ENCODE measurements at regions not wholly inside any gene's neighbourhood (a gene's known extent, or its start where the extent isn't known, plus 50 kb on each side); places are given as distances from the start of the nearest gene placed in this dataset.
"Not testable (repeated sequence)": the region's sequence is repeated elsewhere in the genome, so short reads cannot be mapped to it uniquely, and the experiment has no call there.

DNA sequence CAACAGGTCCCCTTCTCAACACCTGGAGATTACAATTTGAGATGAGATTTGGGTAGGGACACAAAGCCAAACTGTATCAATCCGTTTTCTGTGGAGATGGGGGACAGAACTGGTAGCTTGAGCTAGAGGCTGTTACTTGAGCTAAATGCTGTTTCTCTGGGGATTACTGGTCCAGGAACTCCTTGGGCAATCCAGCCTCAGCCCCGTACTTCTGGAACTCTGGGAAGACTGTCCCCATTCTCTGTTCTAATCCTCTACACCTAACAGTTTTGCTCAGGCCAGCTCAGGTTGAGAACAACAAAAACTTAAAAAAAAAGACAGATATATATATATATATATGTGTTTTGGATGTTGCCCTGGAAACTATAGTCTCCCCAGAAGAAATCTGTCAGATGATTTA is 255.0 kb downstream of the GOLGA6L6 start:
- not testable (repeated sequence) for DNase-seq; H3K36me3 ChIP-seq (ENCODE audit: control insufficient read depth, insufficient read depth, low read length); H3K27me3 ChIP-seq (ENCODE audit: control insufficient read depth, insufficient read depth, low read length); H3K27ac ChIP-seq (ENCODE audit: low read length); H3K4me1 ChIP-seq (ENCODE audit: control insufficient read depth, insufficient read depth, low read length); H3K4me3 ChIP-seq (ENCODE audit: low read length)
- WGBS (ENCODE audit: insufficient coverage, low lambda C conversion rate), result no CpG with 5 or more reads among the region's 2 CpGs
- H3K9me3 ChIP-seq (ENCODE audit: control insufficient read depth, low read depth, low read length), result peaks cover 13% of the 10 kb centered on the region

DNA sequence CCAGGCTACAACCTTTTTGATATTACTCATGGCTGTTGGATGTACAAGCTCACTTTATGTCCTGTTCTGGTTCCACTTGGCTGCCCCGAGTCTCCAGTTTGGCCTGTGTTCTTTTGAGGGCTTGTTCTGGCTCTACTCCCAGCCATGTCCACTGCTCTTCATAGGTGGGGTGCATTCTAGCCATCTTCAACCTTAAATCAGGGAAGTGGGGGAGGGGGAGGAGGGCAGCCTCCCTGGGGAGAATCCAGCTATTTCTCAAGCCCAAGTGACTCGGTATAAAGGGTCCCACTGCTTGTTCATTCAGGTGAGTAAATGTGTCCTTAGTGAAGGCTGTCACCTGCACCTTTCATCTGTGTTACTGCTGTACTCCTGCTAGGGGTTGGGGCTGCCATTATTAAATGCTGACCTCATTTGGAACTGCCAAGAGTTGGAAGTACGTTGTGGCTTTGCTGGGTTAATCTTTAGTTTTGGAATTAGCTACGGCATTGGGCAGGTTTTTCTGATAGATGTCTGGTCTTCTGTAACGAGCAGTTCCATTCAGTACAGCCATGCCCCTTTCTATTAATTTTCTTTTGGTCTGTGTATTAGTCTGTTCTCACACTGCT is 255.8 kb downstream of the GOLGA6L6 start:
- not testable (repeated sequence) for H3K36me3 ChIP-seq (ENCODE audit: control insufficient read depth, insufficient read depth, low read length); H3K4me3 ChIP-seq (ENCODE audit: low read length); DNase-seq; H3K4me1 ChIP-seq (ENCODE audit: control insufficient read depth, insufficient read depth, low read length); H3K27ac ChIP-seq (ENCODE audit: low read length); H3K27me3 ChIP-seq (ENCODE audit: control insufficient read depth, insufficient read depth, low read length)
- peaks cover 17% of the 10 kb centered on the region for H3K9me3 ChIP-seq (ENCODE audit: control insufficient read depth, low read depth, low read length)
- WGBS (ENCODE audit: insufficient coverage, low lambda C conversion rate), result no CpG with 5 or more reads among the region's 5 CpGs

- WGBS (ENCODE audit: insufficient coverage, low lambda C conversion rate), result no CpG with 5 or more reads among the region's 3 CpGs
- not testable (repeated sequence) for H3K4me1 ChIP-seq (ENCODE audit: control insufficient read depth, insufficient read depth, low read length); H3K4me3 ChIP-seq (ENCODE audit: low read length); H3K27ac ChIP-seq (ENCODE audit: low read length); DNase-seq; H3K36me3 ChIP-seq (ENCODE audit: control insufficient read depth, insufficient read depth, low read length); H3K27me3 ChIP-seq (ENCODE audit: control insufficient read depth, insufficient read depth, low read length)
- H3K9me3 ChIP-seq (ENCODE audit: control insufficient read depth, low read depth, low read length), result peaks cover 21% of the 10 kb centered on the region
Observed at GRCh38 chr15:20284891-20285535, 256.6 kb downstream of the GOLGA6L6 start.

- H3K27me3 ChIP-seq (ENCODE audit: control insufficient read depth, insufficient read depth, low read length); H3K4me1 ChIP-seq (ENCODE audit: control insufficient read depth, insufficient read depth, low read length); H3K36me3 ChIP-seq (ENCODE audit: control insufficient read depth, insufficient read depth, low read length); DNase-seq; H3K27ac ChIP-seq (ENCODE audit: low read length); H3K4me3 ChIP-seq (ENCODE audit: low read length): not testable (repeated sequence)
- WGBS (ENCODE audit: insufficient coverage, low lambda C conversion rate), result no CpG with 5 or more reads among the region's 3 CpGs
- H3K9me3 ChIP-seq (ENCODE audit: control insufficient read depth, low read depth, low read length), result peaks cover 21% of the 10 kb centered on the region
Observed at GRCh38 chr15:20283651-20284050, 257.9 kb downstream of the GOLGA6L6 start.

GRCh38 chr15:20282491-20282943 is 259.1 kb downstream of the GOLGA6L6 start:
- not testable (repeated sequence) for H3K27me3 ChIP-seq (ENCODE audit: control insufficient read depth, insufficient read depth, low read length); H3K36me3 ChIP-seq (ENCODE audit: control insufficient read depth, insufficient read depth, low read length); H3K4me1 ChIP-seq (ENCODE audit: control insufficient read depth, insufficient read depth, low read length); H3K27ac ChIP-seq (ENCODE audit: low read length); DNase-seq; H3K4me3 ChIP-seq (ENCODE audit: low read length)
- WGBS (ENCODE audit: insufficient coverage, low lambda C conversion rate), result no CpG with 5 or more reads among the region's 29 CpGs
- H3K9me3 ChIP-seq (ENCODE audit: control insufficient read depth, low read depth, low read length), result peaks cover 19% of the 10 kb centered on the region

- H3K4me3 ChIP-seq (ENCODE audit: low read length); H3K27ac ChIP-seq (ENCODE audit: low read length); DNase-seq; H3K4me1 ChIP-seq (ENCODE audit: control insufficient read depth, insufficient read depth, low read length); H3K36me3 ChIP-seq (ENCODE audit: control insufficient read depth, insufficient read depth, low read length); H3K27me3 ChIP-seq (ENCODE audit: control insufficient read depth, insufficient read depth, low read length): not testable (repeated sequence)
- WGBS (ENCODE audit: insufficient coverage, low lambda C conversion rate), result 68% methylated on average over 2 of the region's 7 CpGs
- H3K9me3 ChIP-seq (ENCODE audit: control insufficient read depth, low read depth, low read length), result peaks cover 23% of the 10 kb centered on the region
Observed at GRCh38 chr15:20281567-20282275, 259.9 kb downstream of the GOLGA6L6 start.

GRCh38 chr15:20280933-20281463 is 260.6 kb downstream of the GOLGA6L6 start:
- WGBS (ENCODE audit: insufficient coverage, low lambda C conversion rate), result 83% methylated on average over 1 of the region's 16 CpGs
- H3K4me3 ChIP-seq (ENCODE audit: low read length), result no peak overlapping the region
- no peak overlapping the region for H3K27ac ChIP-seq (ENCODE audit: low read length)
- H3K36me3 ChIP-seq (ENCODE audit: control insufficient read depth, insufficient read depth, low read length), result no peaks in the 10 kb centered on the region
- no peaks in the 10 kb centered on the region for H3K4me1 ChIP-seq (ENCODE audit: control insufficient read depth, insufficient read depth, low read length)
- no peaks in the 10 kb centered on the region for H3K27me3 ChIP-seq (ENCODE audit: control insufficient read depth, insufficient read depth, low read length)
- DNase-seq, result no peak
- peaks cover 29% of the 10 kb centered on the region for H3K9me3 ChIP-seq (ENCODE audit: control insufficient read depth, low read depth, low read length)

GRCh38 chr15:20280141-20280932 is 261.3 kb downstream of the GOLGA6L6 start:
- H3K27ac ChIP-seq (ENCODE audit: low read length); DNase-seq; H3K36me3 ChIP-seq (ENCODE audit: control insufficient read depth, insufficient read depth, low read length); H3K4me3 ChIP-seq (ENCODE audit: low read length); H3K27me3 ChIP-seq (ENCODE audit: control insufficient read depth, insufficient read depth, low read length); H3K4me1 ChIP-seq (ENCODE audit: control insufficient read depth, insufficient read depth, low read length): not testable (repeated sequence)
- peaks cover 26% of the 10 kb centered on the region for H3K9me3 ChIP-seq (ENCODE audit: control insufficient read depth, low read depth, low read length)
- 96% methylated on average over 4 of the region's 13 CpGs for WGBS (ENCODE audit: insufficient coverage, low lambda C conversion rate)

- H3K27ac ChIP-seq (ENCODE audit: low read length); H3K27me3 ChIP-seq (ENCODE audit: control insufficient read depth, insufficient read depth, low read length); H3K4me1 ChIP-seq (ENCODE audit: control insufficient read depth, insufficient read depth, low read length); H3K36me3 ChIP-seq (ENCODE audit: control insufficient read depth, insufficient read depth, low read length); H3K4me3 ChIP-seq (ENCODE audit: low read length); DNase-seq: not testable (repeated sequence)
- H3K9me3 ChIP-seq (ENCODE audit: control insufficient read depth, low read depth, low read length), result peaks cover 28% of the 10 kb centered on the region
- 100% methylated on average over 1 of the region's 4 CpGs for WGBS (ENCODE audit: insufficient coverage, low lambda C conversion rate)
Observed at GRCh38 chr15:20279056-20279455, 262.5 kb downstream of the GOLGA6L6 start.

DNA sequence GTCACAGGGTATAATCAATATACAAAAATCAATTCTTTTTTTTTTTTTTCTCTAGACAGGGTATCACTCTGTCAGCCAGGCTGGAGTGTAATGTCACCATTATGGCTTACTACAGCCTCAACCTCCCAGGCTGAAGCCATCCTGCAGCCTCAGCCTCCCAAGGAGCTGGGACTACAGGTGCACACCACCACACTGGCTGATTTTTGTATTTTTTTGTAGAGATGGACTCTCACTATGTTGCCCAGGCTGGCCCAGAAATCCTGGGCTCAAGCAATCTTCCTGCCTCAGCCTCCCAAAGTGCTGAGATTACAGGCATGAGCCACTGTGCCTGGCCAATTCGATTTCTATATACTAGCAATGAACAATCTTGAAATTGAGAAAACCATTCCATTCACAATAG is 263.2 kb downstream of the GOLGA6L6 start:
- not testable (repeated sequence) for H3K4me3 ChIP-seq (ENCODE audit: low read length); H3K27me3 ChIP-seq (ENCODE audit: control insufficient read depth, insufficient read depth, low read length); H3K4me1 ChIP-seq (ENCODE audit: control insufficient read depth, insufficient read depth, low read length); DNase-seq; H3K36me3 ChIP-seq (ENCODE audit: control insufficient read depth, insufficient read depth, low read length); H3K27ac ChIP-seq (ENCODE audit: low read length)
- 40% methylated on average over 1 of the region's 1 CpG for WGBS (ENCODE audit: insufficient coverage, low lambda C conversion rate)
- peaks cover 35% of the 10 kb centered on the region for H3K9me3 ChIP-seq (ENCODE audit: control insufficient read depth, low read depth, low read length)

Data from large intestine (tissue), 3 donors.